Astrocyte (in vitro differentiated cells and primary cell): ENCODE measurements at regions not wholly inside any gene's neighbourhood (a gene's known extent, or its start where the extent isn't known, plus 50 kb on each side); places are given as distances from the start of the nearest gene placed in this dataset.

Source experiments
- DNase-seq: peaks from one replicate; pipeline ENCODE4 v3.0.0-alpha.2; 2010; ENCODE audit warnings: low read depth
- FAIRE-seq: peaks from 2 replicates; lab custom pipeline; 2011; peaks lifted over from hg19 to GRCh38; lab: Jason Lieb, UNC
- H2AFZ ChIP-seq: 2 replicates; pipeline ENCODE4 v1.6.0; 2012; ENCODE audit warnings: low read depth, low read length, inconsistent platforms
- H3K27ac ChIP-seq: 2 replicates; pipeline ENCODE4 v1.5.1; 2011; ENCODE audit warnings: low read depth, low read length, inconsistent platforms
- H3K27me3 ChIP-seq: 2 replicates; pipeline ENCODE4 v1.6.0; 2011; ENCODE audit warnings: low read length, inconsistent platforms; ENCODE audit not compliant: insufficient read depth
- H3K36me3 ChIP-seq: 2 replicates; pipeline ENCODE4 v1.5.1; 2011; ENCODE audit warnings: low read length, inconsistent platforms; ENCODE audit not compliant: insufficient read depth
- H3K4me1 ChIP-seq: 2 replicates; pipeline ENCODE4 v1.5.1; 2011; ENCODE audit warnings: low read length, inconsistent platforms; ENCODE audit not compliant: insufficient read depth
- H3K4me2 ChIP-seq: 2 replicates; pipeline ENCODE4 v1.6.0; 2012; ENCODE audit warnings: low read length, inconsistent platforms
- H3K4me3 ChIP-seq: 2 replicates; pipeline ENCODE4 v1.5.1; 2011; ENCODE audit warnings: low read depth, mild to moderate bottlenecking, low read length, inconsistent platforms; ENCODE audit not compliant: insufficient read depth
- H3K79me2 ChIP-seq: 2 replicates; pipeline ENCODE4 v1.6.0; 2012; ENCODE audit warnings: mild to moderate bottlenecking, low read length, inconsistent platforms; ENCODE audit not compliant: insufficient read depth
- H3K9ac ChIP-seq: 2 replicates; pipeline ENCODE4 v1.6.0; 2012; ENCODE audit warnings: mild to moderate bottlenecking, low read length, inconsistent platforms
- H3K9me3 ChIP-seq: 2 replicates; pipeline ENCODE4 v1.5.1; 2012; ENCODE audit warnings: low read depth, mild to moderate bottlenecking, low read length, inconsistent platforms; ENCODE audit not compliant: insufficient read depth
- H4K20me1 ChIP-seq: 2 replicates; pipeline ENCODE4 v1.6.0; 2012; ENCODE audit warnings: low read length, inconsistent platforms; ENCODE audit not compliant: insufficient read depth
- H3K27ac Mint-ChIP-seq: one replicate; pipeline ENCODE4 v1.8.0; 2021; ENCODE audit warnings: mild to moderate bottlenecking, mixed read lengths; ENCODE audit not compliant: unreplicated experiment
- H3K27me3 Mint-ChIP-seq: one replicate; pipeline ENCODE4 v1.8.0; 2021; ENCODE audit warnings: low read depth, mixed read lengths; ENCODE audit not compliant: unreplicated experiment
- H3K36me3 Mint-ChIP-seq: one replicate; pipeline ENCODE4 v1.8.0; 2021; ENCODE audit warnings: low read depth, mixed read lengths; ENCODE audit not compliant: unreplicated experiment
- H3K4me1 Mint-ChIP-seq: one replicate; pipeline ENCODE4 v1.8.0; 2021; ENCODE audit warnings: low read depth, mixed read lengths; ENCODE audit not compliant: unreplicated experiment
- H3K4me3 Mint-ChIP-seq: one replicate; pipeline ENCODE4 v1.8.0; 2021; ENCODE audit warnings: mild to moderate bottlenecking, moderate library complexity, mixed read lengths; ENCODE audit not compliant: unreplicated experiment
- H3K9me3 Mint-ChIP-seq: one replicate; pipeline ENCODE4 v1.8.0; 2021; ENCODE audit warnings: mild to moderate bottlenecking, mixed read lengths; ENCODE audit not compliant: unreplicated experiment
- EZH2 ChIP-seq: IDR thresholded peaks from 2 replicates; pipeline ENCODE4 v1.6.1; 2012; ENCODE audit warnings: mild to moderate bottlenecking, low read length, inconsistent platforms; ENCODE audit not compliant: insufficient read depth
- TF ChIP-seq, protein P1 (sequence below): IDR thresholded peaks from 2 replicates; pipeline ENCODE4 v1.5.1; 2011; ENCODE audit warnings: low read depth, mild to moderate bottlenecking, inconsistent platforms, low read length, moderate library complexity; ENCODE audit not compliant: insufficient read depth

DNA sequence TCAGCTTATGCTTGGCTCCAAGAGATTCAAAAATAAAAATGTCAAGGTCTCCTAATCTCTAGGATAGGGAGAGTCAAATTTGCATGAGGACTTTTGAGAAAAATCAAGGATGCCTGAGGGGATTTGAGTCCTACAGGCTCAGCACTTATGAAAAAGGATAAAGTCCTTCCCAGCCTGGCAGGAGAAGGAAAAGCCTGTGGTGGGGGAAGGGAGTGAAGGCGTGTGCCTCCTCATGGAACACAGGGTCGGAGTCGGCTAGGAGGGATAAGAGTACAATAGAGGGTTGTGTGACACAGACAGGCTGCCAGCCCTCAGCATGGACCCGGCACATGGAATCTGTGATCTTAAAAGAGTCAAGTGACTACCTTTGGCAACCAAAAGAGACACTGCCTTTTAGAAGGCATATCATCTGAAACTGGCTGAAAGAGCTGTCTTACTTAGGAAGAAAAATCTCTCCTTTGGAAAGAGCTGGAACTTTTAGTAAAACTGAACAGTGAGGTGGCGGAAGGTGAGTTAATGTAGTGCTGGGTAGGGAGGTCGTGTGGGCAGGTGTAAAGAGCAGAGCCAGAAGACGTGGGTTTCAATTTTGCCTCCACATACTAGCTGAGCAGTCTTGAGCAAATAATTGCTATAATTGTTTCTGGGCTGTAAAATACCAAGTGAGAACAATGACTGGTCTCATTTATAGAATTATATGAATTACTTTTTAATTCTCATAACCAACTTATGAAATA is 58.8 kb upstream of the RDX start:
- peak overlapping the region; percentile 25 for H2AFZ ChIP-seq

DNA sequence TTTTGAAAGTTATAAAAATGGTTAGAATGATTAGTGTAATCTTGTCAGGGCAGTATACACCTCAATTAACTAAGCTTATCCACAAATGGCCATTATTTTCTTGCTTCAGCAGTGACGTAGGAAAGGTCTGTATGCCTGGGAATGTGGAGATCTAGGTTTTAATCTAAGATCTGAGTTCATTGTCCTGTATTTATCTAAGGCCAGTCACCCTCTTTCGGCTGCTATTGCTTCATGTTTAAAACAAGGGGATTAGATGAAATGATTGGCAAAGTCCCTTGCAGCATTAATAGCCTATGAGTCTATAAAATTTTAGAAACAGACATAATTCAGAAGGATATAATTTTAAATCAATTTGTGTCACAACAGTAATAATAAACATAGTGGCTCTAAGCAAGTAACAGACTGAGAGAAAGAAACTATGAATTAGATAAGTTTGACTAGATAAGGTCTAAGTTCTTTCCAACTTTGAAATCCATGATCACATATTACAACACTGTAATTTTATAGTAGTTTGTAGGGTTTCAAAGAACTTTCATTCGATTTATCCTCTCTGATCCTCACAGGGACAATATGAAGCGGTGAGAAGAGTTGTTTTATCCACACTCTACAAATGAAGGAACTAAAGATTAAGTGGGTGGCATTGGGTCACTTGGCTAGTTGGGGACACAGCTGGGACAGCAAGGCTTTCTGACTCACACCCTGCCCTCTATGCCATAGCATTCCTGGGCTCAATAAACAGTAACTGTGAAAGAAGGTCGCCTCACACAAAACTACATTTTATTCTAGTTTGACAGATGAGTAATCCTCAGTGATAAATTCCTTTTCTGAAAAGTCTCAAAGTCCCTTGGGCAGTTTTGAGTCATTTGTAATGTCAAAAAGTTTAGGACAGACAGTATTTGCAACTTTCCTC is 60.6 kb upstream of the RDX start:
- no peaks in the 10 kb centered on the region for H3K36me3 ChIP-seq
- H4K20me1 ChIP-seq = no peaks in the 10 kb centered on the region
- H3K9ac ChIP-seq = no peak overlapping the region
- no peak overlapping the region for H2AFZ ChIP-seq
- Mint-ChIP-seq H3K9me3 (no peaks in the 10 kb centered on the region), H3K27me3 (no peaks in the 10 kb centered on the region), H3K4me1 (peaks cover 19% of the 10 kb centered on the region), H3K27ac (peak overlapping the region; percentile 96), H3K4me3 (no peak overlapping the region), H3K36me3 (no peaks in the 10 kb centered on the region)
- no peak for TF ChIP-seq EZH2
- TF ChIP-seq, protein P1, sequence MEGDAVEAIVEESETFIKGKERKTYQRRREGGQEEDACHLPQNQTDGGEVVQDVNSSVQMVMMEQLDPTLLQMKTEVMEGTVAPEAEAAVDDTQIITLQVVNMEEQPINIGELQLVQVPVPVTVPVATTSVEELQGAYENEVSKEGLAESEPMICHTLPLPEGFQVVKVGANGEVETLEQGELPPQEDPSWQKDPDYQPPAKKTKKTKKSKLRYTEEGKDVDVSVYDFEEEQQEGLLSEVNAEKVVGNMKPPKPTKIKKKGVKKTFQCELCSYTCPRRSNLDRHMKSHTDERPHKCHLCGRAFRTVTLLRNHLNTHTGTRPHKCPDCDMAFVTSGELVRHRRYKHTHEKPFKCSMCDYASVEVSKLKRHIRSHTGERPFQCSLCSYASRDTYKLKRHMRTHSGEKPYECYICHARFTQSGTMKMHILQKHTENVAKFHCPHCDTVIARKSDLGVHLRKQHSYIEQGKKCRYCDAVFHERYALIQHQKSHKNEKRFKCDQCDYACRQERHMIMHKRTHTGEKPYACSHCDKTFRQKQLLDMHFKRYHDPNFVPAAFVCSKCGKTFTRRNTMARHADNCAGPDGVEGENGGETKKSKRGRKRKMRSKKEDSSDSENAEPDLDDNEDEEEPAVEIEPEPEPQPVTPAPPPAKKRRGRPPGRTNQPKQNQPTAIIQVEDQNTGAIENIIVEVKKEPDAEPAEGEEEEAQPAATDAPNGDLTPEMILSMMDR = no peak
- no peak overlapping the region for H3K4me3 ChIP-seq
- peak; percentile 44 for DNase-seq
- no peak for FAIRE-seq
- H3K4me2 ChIP-seq = peak overlapping the region; percentile 50
- H3K9me3 ChIP-seq = no peaks in the 10 kb centered on the region
- H3K79me2 ChIP-seq = no peaks in the 10 kb centered on the region
- H3K27me3 ChIP-seq = no peaks in the 10 kb centered on the region
- peak overlapping the region; percentile 27 for H3K27ac ChIP-seq
- H3K4me1 ChIP-seq = peaks cover 5% of the 10 kb centered on the region

More for the DNA sequence above, 58.8 kb upstream of the RDX start:
- H3K27me3 ChIP-seq = no peaks in the 10 kb centered on the region
- FAIRE-seq (no peak), DNase-seq (no peak)
- H3K4me2 ChIP-seq = no peak overlapping the region
- no peak overlapping the region for H3K4me3 ChIP-seq
- peaks cover 26% of the 10 kb centered on the region for H3K4me1 Mint-ChIP-seq
- peaks cover 5% of the 10 kb centered on the region for H3K4me1 ChIP-seq
- no peaks in the 10 kb centered on the region for H3K36me3 ChIP-seq
- no peak overlapping the region for H3K4me3 Mint-ChIP-seq
- H3K9ac ChIP-seq = no peak overlapping the region
- no peaks in the 10 kb centered on the region for H3K27me3 Mint-ChIP-seq
- H3K79me2 ChIP-seq = no peaks in the 10 kb centered on the region
- H3K9me3 Mint-ChIP-seq = no peaks in the 10 kb centered on the region
- H4K20me1 ChIP-seq = no peaks in the 10 kb centered on the region
- no peaks in the 10 kb centered on the region for H3K9me3 ChIP-seq
- no peak for TF ChIP-seq EZH2
- TF ChIP-seq, protein P1 = no peak
- no peaks in the 10 kb centered on the region for H3K36me3 Mint-ChIP-seq
- H3K27ac ChIP-seq = no peak overlapping the region
- peak overlapping the region; percentile 29 for H3K27ac Mint-ChIP-seq
